H1 (cell line): ENCODE measurements at regions not wholly inside any gene's neighbourhood (a gene's known extent, or its start where the extent isn't known, plus 50 kb on each side); places are given as distances from the start of the nearest gene placed in this dataset.

Experiments used
- BACH1 ChIP-seq: IDR thresholded peaks from 2 replicates; pipeline ENCODE4 v1.6.1; 2012; ENCODE audit warnings: low read length, improper control_type of control experiment
- TF ChIP-seq, protein P1 (sequence below): fragments of 300-600 bp; sonication (generic); IDR thresholded peaks from 2 replicates; pipeline ENCODE4 v1.7.1; 2012; ENCODE audit warnings: low read length, moderate library complexity, mild to moderate bottlenecking, inconsistent platforms; ENCODE audit not compliant: insufficient replicate concordance

DNA sequence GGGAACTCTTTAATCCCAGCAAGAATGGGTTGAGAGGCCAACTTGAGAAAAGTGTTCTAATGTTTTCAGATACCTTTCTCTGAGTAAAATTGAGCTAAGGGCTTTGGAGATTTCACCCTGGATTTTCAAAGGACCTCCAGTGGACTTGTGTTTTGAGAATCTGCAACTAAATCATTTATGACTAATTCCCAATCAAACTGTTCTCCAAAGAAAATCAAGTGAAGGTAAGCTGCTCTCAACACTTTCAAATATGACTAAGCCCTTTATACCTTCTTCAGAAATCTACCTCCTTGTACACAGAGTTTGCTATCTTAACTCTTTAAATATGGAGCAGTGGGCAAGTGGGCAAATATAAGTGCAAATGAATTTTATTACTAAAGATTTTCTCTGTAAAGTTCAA, 392.9 kb downstream of the PDGFC start (continued):
- TF ChIP-seq, protein P1, sequence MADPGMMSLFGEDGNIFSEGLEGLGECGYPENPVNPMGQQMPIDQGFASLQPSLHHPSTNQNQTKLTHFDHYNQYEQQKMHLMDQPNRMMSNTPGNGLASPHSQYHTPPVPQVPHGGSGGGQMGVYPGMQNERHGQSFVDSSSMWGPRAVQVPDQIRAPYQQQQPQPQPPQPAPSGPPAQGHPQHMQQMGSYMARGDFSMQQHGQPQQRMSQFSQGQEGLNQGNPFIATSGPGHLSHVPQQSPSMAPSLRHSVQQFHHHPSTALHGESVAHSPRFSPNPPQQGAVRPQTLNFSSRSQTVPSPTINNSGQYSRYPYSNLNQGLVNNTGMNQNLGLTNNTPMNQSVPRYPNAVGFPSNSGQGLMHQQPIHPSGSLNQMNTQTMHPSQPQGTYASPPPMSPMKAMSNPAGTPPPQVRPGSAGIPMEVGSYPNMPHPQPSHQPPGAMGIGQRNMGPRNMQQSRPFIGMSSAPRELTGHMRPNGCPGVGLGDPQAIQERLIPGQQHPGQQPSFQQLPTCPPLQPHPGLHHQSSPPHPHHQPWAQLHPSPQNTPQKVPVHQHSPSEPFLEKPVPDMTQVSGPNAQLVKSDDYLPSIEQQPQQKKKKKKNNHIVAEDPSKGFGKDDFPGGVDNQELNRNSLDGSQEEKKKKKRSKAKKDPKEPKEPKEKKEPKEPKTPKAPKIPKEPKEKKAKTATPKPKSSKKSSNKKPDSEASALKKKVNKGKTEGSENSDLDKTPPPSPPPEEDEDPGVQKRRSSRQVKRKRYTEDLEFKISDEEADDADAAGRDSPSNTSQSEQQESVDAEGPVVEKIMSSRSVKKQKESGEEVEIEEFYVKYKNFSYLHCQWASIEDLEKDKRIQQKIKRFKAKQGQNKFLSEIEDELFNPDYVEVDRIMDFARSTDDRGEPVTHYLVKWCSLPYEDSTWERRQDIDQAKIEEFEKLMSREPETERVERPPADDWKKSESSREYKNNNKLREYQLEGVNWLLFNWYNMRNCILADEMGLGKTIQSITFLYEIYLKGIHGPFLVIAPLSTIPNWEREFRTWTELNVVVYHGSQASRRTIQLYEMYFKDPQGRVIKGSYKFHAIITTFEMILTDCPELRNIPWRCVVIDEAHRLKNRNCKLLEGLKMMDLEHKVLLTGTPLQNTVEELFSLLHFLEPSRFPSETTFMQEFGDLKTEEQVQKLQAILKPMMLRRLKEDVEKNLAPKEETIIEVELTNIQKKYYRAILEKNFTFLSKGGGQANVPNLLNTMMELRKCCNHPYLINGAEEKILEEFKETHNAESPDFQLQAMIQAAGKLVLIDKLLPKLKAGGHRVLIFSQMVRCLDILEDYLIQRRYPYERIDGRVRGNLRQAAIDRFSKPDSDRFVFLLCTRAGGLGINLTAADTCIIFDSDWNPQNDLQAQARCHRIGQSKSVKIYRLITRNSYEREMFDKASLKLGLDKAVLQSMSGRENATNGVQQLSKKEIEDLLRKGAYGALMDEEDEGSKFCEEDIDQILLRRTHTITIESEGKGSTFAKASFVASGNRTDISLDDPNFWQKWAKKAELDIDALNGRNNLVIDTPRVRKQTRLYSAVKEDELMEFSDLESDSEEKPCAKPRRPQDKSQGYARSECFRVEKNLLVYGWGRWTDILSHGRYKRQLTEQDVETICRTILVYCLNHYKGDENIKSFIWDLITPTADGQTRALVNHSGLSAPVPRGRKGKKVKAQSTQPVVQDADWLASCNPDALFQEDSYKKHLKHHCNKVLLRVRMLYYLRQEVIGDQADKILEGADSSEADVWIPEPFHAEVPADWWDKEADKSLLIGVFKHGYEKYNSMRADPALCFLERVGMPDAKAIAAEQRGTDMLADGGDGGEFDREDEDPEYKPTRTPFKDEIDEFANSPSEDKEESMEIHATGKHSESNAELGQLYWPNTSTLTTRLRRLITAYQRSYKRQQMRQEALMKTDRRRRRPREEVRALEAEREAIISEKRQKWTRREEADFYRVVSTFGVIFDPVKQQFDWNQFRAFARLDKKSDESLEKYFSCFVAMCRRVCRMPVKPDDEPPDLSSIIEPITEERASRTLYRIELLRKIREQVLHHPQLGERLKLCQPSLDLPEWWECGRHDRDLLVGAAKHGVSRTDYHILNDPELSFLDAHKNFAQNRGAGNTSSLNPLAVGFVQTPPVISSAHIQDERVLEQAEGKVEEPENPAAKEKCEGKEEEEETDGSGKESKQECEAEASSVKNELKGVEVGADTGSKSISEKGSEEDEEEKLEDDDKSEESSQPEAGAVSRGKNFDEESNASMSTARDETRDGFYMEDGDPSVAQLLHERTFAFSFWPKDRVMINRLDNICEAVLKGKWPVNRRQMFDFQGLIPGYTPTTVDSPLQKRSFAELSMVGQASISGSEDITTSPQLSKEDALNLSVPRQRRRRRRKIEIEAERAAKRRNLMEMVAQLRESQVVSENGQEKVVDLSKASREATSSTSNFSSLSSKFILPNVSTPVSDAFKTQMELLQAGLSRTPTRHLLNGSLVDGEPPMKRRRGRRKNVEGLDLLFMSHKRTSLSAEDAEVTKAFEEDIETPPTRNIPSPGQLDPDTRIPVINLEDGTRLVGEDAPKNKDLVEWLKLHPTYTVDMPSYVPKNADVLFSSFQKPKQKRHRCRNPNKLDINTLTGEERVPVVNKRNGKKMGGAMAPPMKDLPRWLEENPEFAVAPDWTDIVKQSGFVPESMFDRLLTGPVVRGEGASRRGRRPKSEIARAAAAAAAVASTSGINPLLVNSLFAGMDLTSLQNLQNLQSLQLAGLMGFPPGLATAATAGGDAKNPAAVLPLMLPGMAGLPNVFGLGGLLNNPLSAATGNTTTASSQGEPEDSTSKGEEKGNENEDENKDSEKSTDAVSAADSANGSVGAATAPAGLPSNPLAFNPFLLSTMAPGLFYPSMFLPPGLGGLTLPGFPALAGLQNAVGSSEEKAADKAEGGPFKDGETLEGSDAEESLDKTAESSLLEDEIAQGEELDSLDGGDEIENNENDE = no peak
- no peak for TF ChIP-seq BACH1
